HuH-7 (cell line): ENCODE measurements at regions not wholly inside any gene's neighbourhood (a gene's known extent, or its start where the extent isn't known, plus 50 kb on each side); places are given as distances from the start of the nearest gene placed in this dataset.

Source experiments
- DNase-seq: peaks from one replicate; pipeline ENCODE4 v3.0.0; 2011; ENCODE audit warnings: low spot score

- DNase-seq = no peak
Measured at GRCh38 chr7:31398815-31399214, 58.3 kb upstream of the NEUROD6 start.

- no peak for DNase-seq
Measured at GRCh38 chr7:31407178-31407676, 66.7 kb upstream of the NEUROD6 start.

GRCh38 chr7:31408140-31408729, 67.7 kb upstream of the NEUROD6 start:
- no peak for DNase-seq

GRCh38 chr7:31410265-31410664, 69.7 kb upstream of the NEUROD6 start:
- DNase-seq = no peak

GRCh38 chr7:31411416-31411815, 70.9 kb upstream of the NEUROD6 start:
- no peak for DNase-seq

- no peak for DNase-seq
Measured at GRCh38 chr7:31413766-31414165, 73.2 kb upstream of the NEUROD6 start.

- DNase-seq = no peak
Measured at GRCh38 chr7:31416381-31416870, 75.9 kb upstream of the NEUROD6 start.

- DNase-seq = no peak
Measured at GRCh38 chr7:31418928-31419327, 78.4 kb upstream of the NEUROD6 start.

GRCh38 chr7:31419505-31420055, 79.1 kb upstream of the NEUROD6 start:
- no peak for DNase-seq

GRCh38 chr7:31420948-31421347, 80.4 kb upstream of the NEUROD6 start:
- DNase-seq = no peak

GRCh38 chr7:31421607-31422006, 81.1 kb upstream of the NEUROD6 start:
- no peak for DNase-seq

- no peak for DNase-seq
Measured at GRCh38 chr7:31423994-31424393, 83.5 kb upstream of the NEUROD6 start.

GRCh38 chr7:31432176-31432575, 81.7 kb upstream of the ITPRID1 start:
- no peak for DNase-seq

- no peak for DNase-seq
Measured at GRCh38 chr7:31432836-31433340, 81.0 kb upstream of the ITPRID1 start.

- DNase-seq = no peak
Measured at GRCh38 chr7:31437250-31437865, 76.5 kb upstream of the ITPRID1 start.

- DNase-seq = no peak
Measured at GRCh38 chr7:31439165-31439564, 74.7 kb upstream of the ITPRID1 start.

- DNase-seq = no peak
Measured at GRCh38 chr7:31440511-31440910, 73.4 kb upstream of the ITPRID1 start.

- no peak for DNase-seq
Measured at GRCh38 chr7:31442626-31443025, 71.3 kb upstream of the ITPRID1 start.

- DNase-seq = peak; percentile 42
Measured at GRCh38 chr7:31443457-31443856, 70.4 kb upstream of the ITPRID1 start.

- DNase-seq = no peak
Measured at GRCh38 chr7:31444196-31444595, 69.7 kb upstream of the ITPRID1 start.

GRCh38 chr7:31445686-31446355, 68.1 kb upstream of the ITPRID1 start:
- no peak for DNase-seq

GRCh38 chr7:31448649-31449048, 65.2 kb upstream of the ITPRID1 start:
- DNase-seq = no peak

GRCh38 chr7:31455844-31456243, 58.0 kb upstream of the ITPRID1 start:
- no peak for DNase-seq
